ENCODE measurements at regions not wholly inside any gene's neighbourhood (a gene's known extent, or its start where the extent isn't known, plus 50 kb on each side); places are given as distances from the start of the nearest gene placed in this dataset.
A peak's percentile ranks its signal among the peaks of the same experiment; 100 is the strongest.

DNA sequence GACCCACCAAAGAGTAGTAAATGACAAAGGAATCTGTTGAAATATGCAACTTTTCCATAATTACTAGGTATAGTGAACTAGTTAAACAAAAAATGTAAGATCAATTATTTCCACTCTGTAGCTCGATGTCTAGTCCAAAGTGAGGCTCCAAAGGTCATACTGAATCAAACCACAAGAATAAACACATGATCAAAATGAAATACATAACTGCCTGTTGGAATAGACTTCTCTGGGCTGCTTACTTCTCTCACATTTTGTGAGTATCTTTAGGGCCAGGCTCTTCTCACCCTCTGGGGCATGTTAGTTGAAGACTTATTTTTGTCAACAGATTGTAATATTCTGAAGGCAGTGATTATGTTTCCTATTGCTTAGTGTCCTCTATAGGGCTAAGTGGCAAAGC lies 103.7 kb upstream of the TMEM170B start:
- Histone ChIP-seq H3K36me3 (no peaks in the 10 kb centered on the region), H3K27ac (peak overlapping the region; percentile 61 to 87 (median 84)), H3K4me3 (no peak overlapping the region), H3K9me3 (no peaks in the 10 kb centered on the region), H3K4me1 (peaks cover 69 to 87% (median 78%) of the 10 kb centered on the region in 4 donors), H3K27me3 (no peaks in the 10 kb centered on the region)
- WGBS, 2 donors: 12 to 39% methylated on average over 1 of the region's 1 CpG
- DNase-seq: no peak
- TF ChIP-seq POLR2A (IDR thresholded peaks at IDR 0.05) (no peak), POLR2AphosphoS5 (IDR thresholded peaks at IDR 0.05) (no peak), EP300 (IDR thresholded peaks at IDR 0.05) (no peak)
- TF ChIP-seq, protein P1, sequence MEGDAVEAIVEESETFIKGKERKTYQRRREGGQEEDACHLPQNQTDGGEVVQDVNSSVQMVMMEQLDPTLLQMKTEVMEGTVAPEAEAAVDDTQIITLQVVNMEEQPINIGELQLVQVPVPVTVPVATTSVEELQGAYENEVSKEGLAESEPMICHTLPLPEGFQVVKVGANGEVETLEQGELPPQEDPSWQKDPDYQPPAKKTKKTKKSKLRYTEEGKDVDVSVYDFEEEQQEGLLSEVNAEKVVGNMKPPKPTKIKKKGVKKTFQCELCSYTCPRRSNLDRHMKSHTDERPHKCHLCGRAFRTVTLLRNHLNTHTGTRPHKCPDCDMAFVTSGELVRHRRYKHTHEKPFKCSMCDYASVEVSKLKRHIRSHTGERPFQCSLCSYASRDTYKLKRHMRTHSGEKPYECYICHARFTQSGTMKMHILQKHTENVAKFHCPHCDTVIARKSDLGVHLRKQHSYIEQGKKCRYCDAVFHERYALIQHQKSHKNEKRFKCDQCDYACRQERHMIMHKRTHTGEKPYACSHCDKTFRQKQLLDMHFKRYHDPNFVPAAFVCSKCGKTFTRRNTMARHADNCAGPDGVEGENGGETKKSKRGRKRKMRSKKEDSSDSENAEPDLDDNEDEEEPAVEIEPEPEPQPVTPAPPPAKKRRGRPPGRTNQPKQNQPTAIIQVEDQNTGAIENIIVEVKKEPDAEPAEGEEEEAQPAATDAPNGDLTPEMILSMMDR (IDR thresholded peaks at IDR 0.05): no peak
- ATAC-seq (ENCODE audit: low FRiP score in 2 of 2): no peak

DNA sequence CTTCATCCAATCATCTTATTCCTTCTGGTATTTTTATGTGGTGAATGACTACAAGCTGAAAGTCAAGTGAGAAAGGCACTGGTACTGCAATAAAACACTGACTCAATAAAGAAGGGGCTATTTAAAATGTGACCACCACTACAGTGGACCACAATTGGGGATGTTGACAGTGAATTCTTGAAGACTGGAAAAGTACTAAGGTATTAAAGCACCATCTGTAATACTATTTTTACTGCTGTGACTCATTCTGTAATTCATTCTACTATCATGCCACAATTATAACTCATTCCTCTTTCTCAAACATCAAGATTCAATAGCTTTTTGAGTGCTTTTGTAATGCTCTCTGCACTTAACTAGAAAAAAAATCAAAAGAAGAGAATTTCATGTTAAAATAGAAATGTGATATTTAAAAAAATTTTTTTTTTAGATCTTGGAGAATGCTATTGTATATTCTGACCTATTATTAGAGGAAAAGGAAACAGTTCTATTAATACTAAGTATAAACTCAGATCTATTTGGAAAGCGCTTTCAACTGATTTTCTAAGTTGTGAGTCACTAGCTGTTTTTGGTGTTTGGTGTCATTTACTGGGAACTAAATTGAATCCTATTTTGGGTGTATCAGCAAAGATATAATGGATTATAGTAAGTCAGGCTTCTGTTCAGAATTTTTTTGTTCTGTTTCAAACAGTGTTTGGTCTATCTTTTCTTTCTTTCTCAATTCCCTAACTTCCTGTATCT lies 104.7 kb upstream of the TMEM170B start:
- DNase-seq (no peak), ATAC-seq (ENCODE audit: low FRiP score in 2 of 2) (peak in 1 of 2 donors; percentile 63)
- Histone ChIP-seq H3K27me3 (no peaks in the 10 kb centered on the region), H3K4me3 (no peak overlapping the region), H3K4me1 (peaks cover 69 to 88% (median 78%) of the 10 kb centered on the region in 4 donors), H3K36me3 (no peaks in the 10 kb centered on the region), H3K27ac (peak overlapping the region; percentile 61 to 87 (median 84)), H3K9me3 (no peaks in the 10 kb centered on the region)
- peak in 1 of 4 donors; percentile 73 for TF ChIP-seq EP300 (IDR thresholded peaks at IDR 0.05)
- TF ChIP-seq POLR2A (IDR thresholded peaks at IDR 0.05): no peak
- TF ChIP-seq, protein P1 (IDR thresholded peaks at IDR 0.05): no peak
- no peak for TF ChIP-seq POLR2AphosphoS5 (IDR thresholded peaks at IDR 0.05)
- 51 to 55% methylated on average over 1 of the region's 1 CpG for WGBS, 2 donors

DNA sequence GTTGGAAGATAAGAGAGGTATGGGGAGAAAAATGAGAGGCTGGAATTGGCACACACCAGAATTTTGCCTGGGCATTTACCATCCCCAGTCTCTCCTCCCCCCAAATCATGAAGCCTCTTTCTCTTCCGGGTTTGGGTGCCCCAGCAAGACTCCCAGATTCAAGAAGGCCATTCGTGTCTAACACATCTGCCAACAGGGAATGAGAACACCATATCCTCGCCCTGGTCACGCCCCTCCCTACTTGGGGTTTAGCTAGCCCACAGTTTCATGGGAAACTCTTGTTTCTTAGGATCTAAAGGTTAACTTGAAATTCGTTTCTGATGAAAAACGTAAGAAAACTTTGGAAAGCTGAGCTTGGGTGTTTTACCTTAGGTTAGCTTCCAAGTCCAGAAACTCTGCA lies 105.5 kb upstream of the TMEM170B start:
- WGBS, 2 donors: 68 to 74% methylated on average over 6 of the region's 6 CpGs

DNA sequence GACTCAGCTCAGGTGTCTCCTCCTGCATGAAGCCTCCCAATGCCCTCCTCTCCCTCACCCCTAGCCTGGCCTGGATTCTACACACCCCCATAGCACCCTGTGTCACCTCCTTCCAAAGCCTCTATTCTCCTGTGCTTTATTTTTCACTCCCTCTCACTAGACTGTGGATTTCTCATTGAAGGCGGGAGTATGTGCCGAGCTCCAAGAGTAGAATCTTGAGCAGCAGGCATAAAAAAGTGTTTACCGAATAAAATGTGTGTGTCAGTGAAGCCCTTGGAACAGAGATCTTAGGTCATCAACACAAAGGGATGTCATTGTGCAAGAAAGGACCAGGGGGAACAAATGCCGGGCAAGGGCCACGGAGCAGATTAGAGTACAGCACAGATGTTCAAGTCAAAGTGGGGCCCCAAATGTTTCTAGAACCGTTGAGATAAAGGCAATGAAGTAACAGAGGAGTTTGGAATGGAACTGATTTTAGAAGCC lies 106.1 kb upstream of the TMEM170B start:
- no peak for DNase-seq
- Histone ChIP-seq H3K4me3 (no peak overlapping the region), H3K36me3 (no peaks in the 10 kb centered on the region), H3K9me3 (no peaks in the 10 kb centered on the region), H3K27me3 (no peaks in the 10 kb centered on the region), H3K27ac (peak overlapping the region; percentile 61 to 87 (median 84)), H3K4me1 (peaks cover 78 to 90% (median 86%) of the 10 kb centered on the region in 4 donors)
- WGBS, 2 donors: 68 to 80% methylated on average over 6 of the region's 6 CpGs
- TF ChIP-seq EP300 (IDR thresholded peaks at IDR 0.05): no peak
- TF ChIP-seq, protein P1 (IDR thresholded peaks at IDR 0.05): no peak
- no peak for TF ChIP-seq POLR2AphosphoS5 (IDR thresholded peaks at IDR 0.05)
- TF ChIP-seq POLR2A (IDR thresholded peaks at IDR 0.05): no peak
- no peak for ATAC-seq (ENCODE audit: low FRiP score in 2 of 2)

More for the DNA sequence above, 105.5 kb upstream of the TMEM170B start:
- H3K27ac ChIP-seq: peak overlapping the region; percentile 61 to 87 (median 84)
- no peak for TF ChIP-seq POLR2AphosphoS5 (IDR thresholded peaks at IDR 0.05)
- H3K27me3 ChIP-seq: no peaks in the 10 kb centered on the region
- H3K4me3 ChIP-seq: no peak overlapping the region
- ATAC-seq (ENCODE audit: low FRiP score in 2 of 2) (no peak), DNase-seq (no peak)
- no peaks in the 10 kb centered on the region for H3K9me3 ChIP-seq
- H3K36me3 ChIP-seq: no peaks in the 10 kb centered on the region
- peaks cover 72 to 89% (median 81%) of the 10 kb centered on the region in 4 donors for H3K4me1 ChIP-seq

DNA sequence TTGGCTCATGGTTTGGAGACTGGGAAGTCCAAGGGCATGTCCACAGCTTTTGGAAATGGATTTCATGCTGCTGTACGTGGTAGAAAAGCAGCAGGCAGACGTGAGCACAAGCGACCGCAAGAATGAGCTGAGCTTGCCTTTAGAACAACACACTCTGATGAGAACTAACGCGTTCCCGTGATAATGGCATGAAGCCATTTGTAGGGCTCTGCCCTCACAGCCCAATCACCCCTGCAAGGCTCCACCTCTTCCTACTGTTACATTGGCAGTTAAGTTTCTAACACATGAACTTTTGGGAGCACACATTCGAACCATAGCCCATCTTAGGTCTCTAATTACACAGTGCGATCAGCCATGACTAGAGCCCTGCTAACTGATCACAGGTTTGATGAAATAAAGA lies 107.5 kb upstream of the TMEM170B start:
- Histone ChIP-seq H3K9me3 (no peaks in the 10 kb centered on the region), H3K4me1 (peaks cover 84 to 98% (median 89%) of the 10 kb centered on the region in 4 donors), H3K4me3 (no peak overlapping the region), H3K27ac (peak overlapping the region; percentile 76 to 89 (median 86)), H3K36me3 (no peaks in the 10 kb centered on the region), H3K27me3 (no peaks in the 10 kb centered on the region)
- ATAC-seq (ENCODE audit: low FRiP score in 2 of 2): no peak
- TF ChIP-seq POLR2AphosphoS5 (IDR thresholded peaks at IDR 0.05) (no peak), EP300 (IDR thresholded peaks at IDR 0.05) (no peak), POLR2A (IDR thresholded peaks at IDR 0.05) (no peak)
- TF ChIP-seq, protein P1 (IDR thresholded peaks at IDR 0.05): no peak
- DNase-seq: no peak
- 67 to 83% methylated on average over 9 of the region's 9 CpGs for WGBS, 2 donors

Measured in upper lobe of left lung (tissue), 6 donors.